RWPE1 (cell line): ENCODE measurements at regions not wholly inside any gene's neighbourhood (a gene's known extent, or its start where the extent isn't known, plus 50 kb on each side); places are given as distances from the start of the nearest gene placed in this dataset.

Experiments used
- CTCF ChIA-PET: fragments of 350-600 bp; sonication (Branson Sonifier 250); formaldehyde crosslinking; extraction: SDS; loops from one replicate; lab custom pipeline; 2021; lab: Yijun Ruan, JAX
- POLR2A ChIA-PET: fragments of 400-600 bp; formaldehyde crosslinking; extraction: SDS; loops from one replicate; lab custom pipeline; 2020; ENCODE audit warnings: antibody characterized with exemption; ENCODE audit not compliant: low non-redundant PET; lab: Yijun Ruan, JAX
- DNase-seq: peaks from one replicate; pipeline ENCODE4 v3.0.0; 2012; ENCODE audit warnings: low spot score
- H3K27ac ChIP-seq: fragments of 450-650 bp; 2 replicates; pipeline ENCODE4 v1.5.1; 2017
- TF ChIP-seq, protein P1 (sequence below): fragments of 450-650 bp; conservative IDR thresholded peaks from 2 replicates; pipeline ENCODE4 v1.5.1; 2017; ENCODE audit warnings: low read depth, mild to moderate bottlenecking

DNA sequence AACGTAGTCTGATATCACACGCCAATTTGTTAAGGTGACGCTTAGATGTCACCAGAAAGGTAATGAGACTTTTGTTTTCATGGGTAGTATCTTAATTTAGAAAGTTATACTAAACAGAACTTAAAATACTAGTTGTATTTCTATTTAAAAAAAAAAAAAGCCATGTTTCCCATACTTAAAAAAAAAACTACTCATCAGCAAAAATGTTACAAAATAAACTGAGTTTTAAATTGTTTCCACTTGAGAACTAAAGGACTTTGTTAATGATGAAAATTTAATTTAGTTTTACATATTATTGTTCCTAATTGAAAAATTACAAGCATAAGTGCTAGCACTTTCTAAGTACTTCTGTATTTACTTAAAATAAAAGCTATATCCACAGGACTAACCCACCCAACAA is 300.8 kb upstream of the ATP11B start:
- CTCF ChIA-PET, result interaction anchor here (0.6 kb wide), 2 partner anchors 18 to 37 kb away, joined by 4 read pairs; no protein-coding TSS in a partner anchor
- TF ChIP-seq, protein P1, sequence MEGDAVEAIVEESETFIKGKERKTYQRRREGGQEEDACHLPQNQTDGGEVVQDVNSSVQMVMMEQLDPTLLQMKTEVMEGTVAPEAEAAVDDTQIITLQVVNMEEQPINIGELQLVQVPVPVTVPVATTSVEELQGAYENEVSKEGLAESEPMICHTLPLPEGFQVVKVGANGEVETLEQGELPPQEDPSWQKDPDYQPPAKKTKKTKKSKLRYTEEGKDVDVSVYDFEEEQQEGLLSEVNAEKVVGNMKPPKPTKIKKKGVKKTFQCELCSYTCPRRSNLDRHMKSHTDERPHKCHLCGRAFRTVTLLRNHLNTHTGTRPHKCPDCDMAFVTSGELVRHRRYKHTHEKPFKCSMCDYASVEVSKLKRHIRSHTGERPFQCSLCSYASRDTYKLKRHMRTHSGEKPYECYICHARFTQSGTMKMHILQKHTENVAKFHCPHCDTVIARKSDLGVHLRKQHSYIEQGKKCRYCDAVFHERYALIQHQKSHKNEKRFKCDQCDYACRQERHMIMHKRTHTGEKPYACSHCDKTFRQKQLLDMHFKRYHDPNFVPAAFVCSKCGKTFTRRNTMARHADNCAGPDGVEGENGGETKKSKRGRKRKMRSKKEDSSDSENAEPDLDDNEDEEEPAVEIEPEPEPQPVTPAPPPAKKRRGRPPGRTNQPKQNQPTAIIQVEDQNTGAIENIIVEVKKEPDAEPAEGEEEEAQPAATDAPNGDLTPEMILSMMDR, result no peak
- no peak for DNase-seq
- POLR2A ChIA-PET, result no interaction called here
- H3K27ac ChIP-seq, result no peak overlapping the region

DNA sequence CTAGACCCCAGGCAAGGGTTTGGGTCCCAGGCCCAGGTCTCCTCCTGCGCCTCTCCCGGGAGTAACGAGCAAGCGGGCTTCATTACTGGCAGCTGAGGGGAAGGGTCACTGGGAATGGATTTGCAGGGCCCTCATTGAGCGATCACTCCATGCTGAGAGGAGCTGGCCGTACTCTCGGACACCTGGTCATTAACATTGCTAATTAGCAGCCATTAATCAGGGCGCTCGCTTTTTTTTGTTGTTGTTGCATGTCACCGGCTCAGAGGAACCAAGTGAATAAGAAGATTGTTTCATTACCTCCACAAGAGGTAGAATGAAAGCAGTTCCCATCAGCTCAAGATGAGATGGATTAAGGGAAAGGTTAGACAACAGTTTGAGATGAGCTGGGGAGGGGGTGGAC is 293.0 kb upstream of the ATP11B start:
- TF ChIP-seq, protein P1, result no peak
- CTCF ChIA-PET, result interaction anchor here (0.6 kb wide), 1 partner anchor 186 kb away, joined by 4 read pairs; no protein-coding TSS in a partner anchor
- no peak overlapping the region for H3K27ac ChIP-seq
- DNase-seq, result no peak
- POLR2A ChIA-PET, result no interaction called here

DNA sequence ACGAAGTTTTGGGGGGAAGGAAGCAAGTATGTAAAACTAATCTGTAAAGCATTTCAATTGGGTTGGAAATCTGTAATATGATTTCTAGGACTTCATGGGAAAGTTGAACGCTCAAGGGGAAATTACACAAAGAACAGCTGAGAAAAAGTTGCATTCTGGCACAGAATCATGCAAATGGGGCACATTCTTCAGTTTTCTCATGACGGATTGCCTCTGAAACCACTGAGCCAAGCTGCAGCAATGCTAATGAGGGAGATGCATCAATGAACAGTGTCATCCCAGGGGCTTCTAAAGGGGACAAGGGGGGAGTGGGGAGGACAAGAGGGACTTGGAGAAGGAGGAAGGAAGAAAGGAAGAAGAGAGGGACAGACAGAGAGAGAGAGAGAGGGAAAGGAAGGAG is 291.4 kb upstream of the ATP11B start:
- DNase-seq, result no peak
- H3K27ac ChIP-seq, result no peak overlapping the region
- CTCF ChIA-PET, result interaction anchor here (0.6 kb wide), 1 partner anchor 208 kb away, joined by 3 read pairs; no protein-coding TSS in a partner anchor
- TF ChIP-seq, protein P1, result no peak
- POLR2A ChIA-PET, result no interaction called here

DNA sequence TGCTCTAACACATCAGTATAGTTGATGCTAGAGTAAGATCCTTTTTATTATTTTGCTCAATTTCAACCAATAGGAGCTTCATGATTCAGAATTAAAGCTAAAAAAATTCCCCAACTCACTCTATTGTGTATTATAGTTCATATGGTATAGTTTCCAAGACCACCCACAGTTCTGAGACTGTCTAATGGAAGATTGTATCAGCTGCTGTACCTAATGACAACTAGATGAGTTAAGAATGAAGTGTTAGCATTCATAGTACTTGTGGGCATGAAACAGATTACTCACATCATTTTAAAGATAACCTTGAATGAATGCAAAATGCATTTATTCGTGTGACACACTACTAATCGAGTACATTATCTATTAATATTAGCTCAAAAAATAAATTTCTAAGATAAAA is 289.9 kb upstream of the ATP11B start:
- no peak overlapping the region for H3K27ac ChIP-seq
- TF ChIP-seq, protein P1, result no peak
- CTCF ChIA-PET, result no interaction called here
- POLR2A ChIA-PET, result no interaction called here
- DNase-seq, result no peak

DNA sequence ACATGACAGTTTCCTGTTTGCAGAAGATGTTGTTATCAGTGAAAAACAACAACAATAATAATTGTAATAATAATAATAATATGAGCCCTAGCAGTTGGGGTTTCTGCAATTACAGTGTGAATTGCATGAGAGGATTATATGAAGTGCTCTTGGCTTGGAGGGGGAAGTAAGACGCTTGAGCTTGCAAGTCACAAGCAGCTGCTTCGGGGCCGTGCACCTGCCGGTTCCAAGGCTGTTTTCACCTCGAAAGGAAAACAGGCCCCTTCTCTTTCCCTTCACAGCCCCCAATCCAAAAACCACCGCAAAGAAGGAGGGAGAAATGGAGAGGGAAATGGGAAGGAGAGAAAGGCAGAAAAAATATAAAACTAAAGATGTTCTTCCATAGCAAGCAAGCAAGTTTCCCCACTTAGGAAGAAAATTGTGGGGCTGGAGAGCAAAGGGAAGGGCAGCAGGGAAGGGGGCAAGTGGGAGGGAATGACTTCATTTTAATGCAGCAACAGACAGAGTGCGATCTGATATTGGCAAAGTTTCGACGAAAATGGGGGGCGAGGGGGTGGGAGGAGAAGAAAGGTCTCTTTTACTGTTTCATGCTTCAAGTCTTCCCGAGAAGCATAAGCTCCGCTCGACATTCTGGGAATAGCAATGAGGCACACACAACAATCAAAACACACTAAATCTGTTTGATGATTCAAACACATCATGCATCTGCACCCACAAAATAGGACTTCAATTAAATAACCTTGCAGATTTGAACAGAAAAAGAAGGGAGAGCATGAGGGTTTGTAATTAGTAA is 284.2 kb upstream of the ATP11B start:
- ChIA-PET CTCF (no interaction called here), POLR2A (no interaction called here)
- no peak for DNase-seq
- H3K27ac ChIP-seq, result no peak overlapping the region
- TF ChIP-seq, protein P1, result no peak

DNA sequence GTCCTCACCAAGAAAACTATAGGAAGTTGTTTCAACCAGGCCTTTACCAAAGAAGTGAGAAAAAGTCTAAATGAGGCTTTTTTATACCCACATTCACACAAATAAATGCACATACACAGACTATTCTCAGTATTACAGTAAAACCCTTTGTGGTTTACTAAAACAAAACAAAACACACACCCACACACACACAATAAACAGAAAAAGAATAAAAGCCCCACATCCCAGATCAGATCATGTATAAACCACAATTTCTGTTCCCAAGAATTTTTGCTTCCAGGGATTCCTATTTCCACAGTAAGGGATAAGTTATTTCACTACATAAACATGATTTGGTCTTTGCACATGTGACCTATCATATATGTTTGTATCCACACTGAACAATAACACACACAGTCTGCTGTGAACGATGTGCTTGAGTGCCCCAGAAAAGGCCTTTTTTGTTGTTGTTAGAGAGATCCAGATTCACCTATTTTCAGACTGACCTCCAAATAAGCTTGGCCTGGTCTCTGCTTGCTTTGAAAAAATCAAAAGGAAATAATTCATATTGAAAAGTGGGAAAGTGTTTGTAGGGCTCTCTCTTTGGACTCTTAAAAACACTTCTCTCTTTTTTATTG is 283.4 kb upstream of the ATP11B start:
- H3K27ac ChIP-seq, result no peak overlapping the region
- TF ChIP-seq, protein P1, result no peak
- CTCF ChIA-PET, result no interaction called here

More for the DNA sequence above, 283.4 kb upstream of the ATP11B start:
- no peak for DNase-seq
- POLR2A ChIA-PET, result no interaction called here
